KMS-11 (cell line): ENCODE measurements at regions not wholly inside any gene's neighbourhood (a gene's known extent, or its start where the extent isn't known, plus 50 kb on each side); places are given as distances from the start of the nearest gene placed in this dataset.

ENCODE experiments used
- H2AFZ ChIP-seq: fragments of 200-600 bp; sonication (generic); 2 replicates; pipeline ENCODE4 v1.6.1; 2016; ENCODE audit warnings: antibody characterized with exemption, mixed run types, low read depth
- H3K27ac ChIP-seq: fragments of 200-600 bp; sonication (generic); 2 replicates; pipeline ENCODE4 v1.6.1; 2016; ENCODE audit warnings: mild to moderate bottlenecking, mixed run types
- H3K27me3 ChIP-seq: fragments of 200-600 bp; sonication (generic); 2 replicates; pipeline ENCODE4 v1.6.1; 2017; ENCODE audit warnings: mild to moderate bottlenecking, low read depth, mixed run types, moderate library complexity; ENCODE audit not compliant: insufficient read depth
- H3K36me3 ChIP-seq: fragments of 200-600 bp; sonication (generic); 2 replicates; pipeline ENCODE4 v1.6.1; 2017; ENCODE audit warnings: mild to moderate bottlenecking, mixed run types; ENCODE audit not compliant: insufficient read depth
- H3K4me1 ChIP-seq: fragments of 200-600 bp; sonication (generic); 2 replicates; pipeline ENCODE4 v1.6.1; 2016; ENCODE audit warnings: mild to moderate bottlenecking, low read depth, mixed run types; ENCODE audit not compliant: poor library complexity, severe bottlenecking
- H3K4me2 ChIP-seq: fragments of 200-600 bp; sonication (generic); 2 replicates; pipeline ENCODE4 v1.7.0; 2016; ENCODE audit warnings: mild to moderate bottlenecking, mixed run types
- H3K4me3 ChIP-seq: fragments of 200-600 bp; sonication (generic); IDR thresholded peaks from 2 replicates; pipeline ENCODE4 v1.6.1; 2017; ENCODE audit warnings: low read depth, low read length, mixed read lengths; ENCODE audit not compliant: insufficient read depth
- H3K79me2 ChIP-seq: fragments of 200-600 bp; sonication (generic); 2 replicates; pipeline ENCODE4 v1.6.1; 2016; ENCODE audit warnings: low read depth, mixed run types; ENCODE audit not compliant: insufficient read depth
- H3K9ac ChIP-seq: fragments of 200-600 bp; sonication (generic); 2 replicates; pipeline ENCODE4 v1.6.1; 2016; ENCODE audit warnings: mild to moderate bottlenecking, mixed run types
- H4K20me1 ChIP-seq: fragments of 200-600 bp; sonication (generic); 2 replicates; pipeline ENCODE4 v1.6.1; 2016; ENCODE audit warnings: mild to moderate bottlenecking, mixed run types; ENCODE audit not compliant: insufficient read depth
- CTCF ChIP-seq: fragments of 200-600 bp; sonication (generic); conservative IDR thresholded peaks from 2 replicates; pipeline ENCODE4 v1.6.1; 2017; ENCODE audit warnings: low read depth, mild to moderate bottlenecking, antibody characterized with exemption, low read length, moderate library complexity, mixed read lengths

GRCh38 chr18:51580580-51580979 lies 383.1 kb upstream of the MEX3C start:
- Histone ChIP-seq H3K27me3 (no peaks in the 10 kb centered on the region), H3K4me2 (no peak overlapping the region), H3K27ac (no peak overlapping the region)

GRCh38 chr18:51582551-51582950 lies 385.1 kb upstream of the MEX3C start:
- no peaks in the 10 kb centered on the region for H4K20me1 ChIP-seq
- no peak overlapping the region for H3K4me2 ChIP-seq
- H3K27ac ChIP-seq, result no peak overlapping the region
- no peaks in the 10 kb centered on the region for H3K79me2 ChIP-seq
- no peak overlapping the region for H3K4me3 ChIP-seq
- H3K4me1 ChIP-seq, result no peaks in the 10 kb centered on the region
- TF ChIP-seq CTCF, result no peak
- no peaks in the 10 kb centered on the region for H3K27me3 ChIP-seq
- H2AFZ ChIP-seq, result no peak overlapping the region
- H3K36me3 ChIP-seq, result no peaks in the 10 kb centered on the region
- no peak overlapping the region for H3K9ac ChIP-seq

More at GRCh38 chr18:51580580-51580979, 383.1 kb upstream of the MEX3C start:
- Histone ChIP-seq H4K20me1 (no peaks in the 10 kb centered on the region), H3K36me3 (no peaks in the 10 kb centered on the region), H3K9ac (no peak overlapping the region), H3K79me2 (no peaks in the 10 kb centered on the region), H3K4me1 (no peaks in the 10 kb centered on the region), H2AFZ (no peak overlapping the region), H3K4me3 (no peak overlapping the region)
- TF ChIP-seq CTCF, result no peak

- TF ChIP-seq CTCF, result no peak
- Histone ChIP-seq H3K4me3 (no peak overlapping the region), H3K9ac (no peak overlapping the region), H3K36me3 (no peaks in the 10 kb centered on the region), H3K27me3 (no peaks in the 10 kb centered on the region), H2AFZ (no peak overlapping the region), H3K4me1 (no peaks in the 10 kb centered on the region), H4K20me1 (no peaks in the 10 kb centered on the region), H3K4me2 (no peak overlapping the region), H3K27ac (no peak overlapping the region), H3K79me2 (no peaks in the 10 kb centered on the region)
Observed at GRCh38 chr18:51588616-51589015, 391.1 kb upstream of the MEX3C start.

- TF ChIP-seq CTCF, result no peak
- H2AFZ ChIP-seq, result no peak overlapping the region
- no peak overlapping the region for H3K27ac ChIP-seq
- H3K79me2 ChIP-seq, result no peaks in the 10 kb centered on the region
- no peaks in the 10 kb centered on the region for H3K27me3 ChIP-seq
- H3K4me1 ChIP-seq, result no peaks in the 10 kb centered on the region
- no peak overlapping the region for H3K4me3 ChIP-seq
- H3K36me3 ChIP-seq, result no peaks in the 10 kb centered on the region
- no peak overlapping the region for H3K4me2 ChIP-seq
- no peaks in the 10 kb centered on the region for H4K20me1 ChIP-seq
- no peak overlapping the region for H3K9ac ChIP-seq
Observed at GRCh38 chr18:51593931-51594330, 396.4 kb upstream of the MEX3C start.
